ENCODE measurements at regions not wholly inside any gene's neighbourhood (a gene's known extent, or its start where the extent isn't known, plus 50 kb on each side); places are given as distances from the start of the nearest gene placed in this dataset.

DNA sequence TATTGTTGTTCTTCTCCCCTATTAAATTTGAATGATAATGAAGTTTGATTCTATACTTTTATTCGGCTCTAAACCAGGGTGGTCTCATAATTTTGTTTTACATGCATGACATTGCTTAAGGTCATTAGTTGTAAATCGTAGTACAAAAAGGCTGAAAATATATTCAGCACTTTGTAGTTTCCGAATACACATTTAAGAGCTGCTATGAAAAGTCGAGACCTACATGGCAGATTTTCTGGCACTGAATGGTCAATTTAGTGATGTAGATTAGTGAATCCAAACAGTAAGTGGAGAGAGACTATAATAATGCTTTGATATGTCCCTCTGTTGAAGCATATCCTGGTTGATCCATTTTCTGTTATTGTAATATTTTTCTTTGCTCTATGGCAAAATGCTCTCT is 254.0 kb upstream of the SOX2 start:
- no peak for TF ChIP-seq POLR2A (IDR thresholded peaks at IDR 0.05)
- TF ChIP-seq CTCF (IDR thresholded peaks at IDR 0.05), result no peak

Measured in adrenal gland (tissue), 5 donors.